HG02943 (cell line): ENCODE measurements at regions not wholly inside any gene's neighbourhood (a gene's known extent, or its start where the extent isn't known, plus 50 kb on each side); places are given as distances from the start of the nearest gene placed in this dataset.
"Not testable (repeated sequence)": the region's sequence is repeated elsewhere in the genome, so short reads cannot be mapped to it uniquely, and the experiment has no call there.

ENCODE experiments used
- ATAC-seq: cut with Tn5 transposase; IDR thresholded peaks from one replicate; pipeline ENCODE4 v1.9.1; 2021; ENCODE audit warnings: mild to moderate bottlenecking, low read depth, moderate library complexity; ENCODE audit not compliant: unreplicated experiment

GRCh38 chr3:89740881-89741177, 633.4 kb downstream of the EPHA3 start:
- no peak for ATAC-seq

- no peak for ATAC-seq
Measured at GRCh38 chr3:89742546-89742945, 635.1 kb downstream of the EPHA3 start.

GRCh38 chr3:89747541-89748278, 640.3 kb downstream of the EPHA3 start:
- ATAC-seq: not testable (repeated sequence)

GRCh38 chr3:89762405-89762804, 655.0 kb downstream of the EPHA3 start:
- no peak for ATAC-seq

DNA sequence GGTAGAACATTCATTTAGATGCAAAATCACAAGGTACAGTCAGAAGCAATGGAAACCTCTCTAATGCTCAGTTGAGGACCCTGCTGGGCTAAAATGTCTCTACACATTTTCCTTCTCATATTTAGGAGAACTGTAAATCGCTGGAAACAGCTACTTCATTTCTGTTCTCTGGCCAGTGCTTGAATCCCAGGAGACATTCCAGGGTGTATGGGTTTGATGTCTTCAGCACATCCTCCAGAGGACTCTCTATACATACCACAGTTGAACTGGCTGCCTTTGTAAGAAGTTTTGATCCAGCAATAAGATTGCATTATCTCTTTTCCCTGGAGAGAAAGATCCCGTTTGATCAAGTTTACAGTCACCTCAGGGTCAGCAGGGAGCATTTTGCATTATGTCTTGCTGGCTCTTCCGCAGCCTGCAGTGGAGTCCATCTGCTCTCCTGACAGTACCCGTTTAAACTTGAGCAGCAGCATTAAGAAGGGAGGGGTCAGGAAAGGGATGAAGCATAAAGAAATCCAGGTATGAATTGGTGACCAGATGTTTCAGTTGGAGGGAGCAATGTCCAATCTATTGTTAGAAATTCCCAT, 676.0 kb downstream of the EPHA3 start:
- ATAC-seq: no peak

DNA sequence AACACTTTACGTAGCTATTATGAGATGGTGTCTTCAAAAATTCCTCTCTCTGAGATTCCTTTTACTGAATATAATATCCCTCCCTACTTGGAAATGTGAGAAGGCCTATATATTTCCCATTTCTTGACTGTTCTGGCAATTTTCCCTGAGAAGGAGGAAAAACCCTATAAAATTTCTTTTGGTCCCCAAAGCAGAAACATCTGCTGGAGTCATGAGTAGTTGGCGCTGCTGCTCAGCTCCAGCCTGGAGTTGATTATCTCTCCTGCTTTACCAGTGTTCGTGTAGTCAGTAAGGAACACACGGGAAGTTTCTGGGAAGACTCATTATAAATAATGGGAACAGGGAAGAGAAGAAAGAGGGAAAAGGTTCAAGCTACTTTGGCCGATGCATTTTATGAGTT, 680.1 kb downstream of the EPHA3 start:
- ATAC-seq: no peak

DNA sequence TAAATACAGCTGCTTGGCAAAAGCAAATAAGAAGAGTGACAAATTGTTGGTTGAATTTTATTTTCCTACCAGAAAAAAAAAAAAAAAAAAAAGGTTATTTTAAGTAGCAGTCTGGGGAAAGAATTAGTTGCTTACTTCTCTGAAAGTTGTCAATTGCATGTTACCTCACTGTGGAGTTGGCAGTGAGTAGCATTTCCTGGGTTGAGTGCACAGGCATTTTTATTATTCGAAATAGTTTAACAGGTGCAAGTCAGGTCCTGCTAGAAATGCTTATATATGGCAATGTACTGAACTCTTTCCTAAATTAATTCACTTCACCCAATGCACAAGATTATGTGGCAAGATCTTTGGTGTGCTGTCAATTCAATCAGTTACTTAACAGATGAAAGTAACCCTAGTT, 680.6 kb downstream of the EPHA3 start:
- ATAC-seq: no peak

- ATAC-seq: no peak
Measured at GRCh38 chr3:89795506-89795905, 688.1 kb downstream of the EPHA3 start.

- no peak for ATAC-seq
Measured at GRCh38 chr3:89802881-89803280, 695.5 kb downstream of the EPHA3 start.

DNA sequence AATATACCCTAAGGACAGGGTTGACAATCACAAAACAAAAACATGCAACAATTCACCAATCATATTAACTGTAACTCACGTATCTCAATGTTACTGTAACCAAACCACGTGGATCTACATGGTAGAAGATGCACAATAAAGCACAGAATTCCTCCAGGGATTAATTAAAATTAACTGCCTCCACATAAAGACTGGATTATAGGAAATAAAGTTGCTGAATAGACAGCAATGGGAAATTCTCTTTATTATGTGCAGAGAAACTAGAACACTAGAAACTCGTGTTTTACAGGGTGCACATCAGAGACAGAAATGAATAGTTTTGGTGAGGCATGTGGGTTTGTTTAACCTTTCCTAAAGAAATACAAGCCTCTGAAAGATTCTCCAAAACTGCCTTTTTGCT, 696.3 kb downstream of the EPHA3 start:
- no peak for ATAC-seq

DNA sequence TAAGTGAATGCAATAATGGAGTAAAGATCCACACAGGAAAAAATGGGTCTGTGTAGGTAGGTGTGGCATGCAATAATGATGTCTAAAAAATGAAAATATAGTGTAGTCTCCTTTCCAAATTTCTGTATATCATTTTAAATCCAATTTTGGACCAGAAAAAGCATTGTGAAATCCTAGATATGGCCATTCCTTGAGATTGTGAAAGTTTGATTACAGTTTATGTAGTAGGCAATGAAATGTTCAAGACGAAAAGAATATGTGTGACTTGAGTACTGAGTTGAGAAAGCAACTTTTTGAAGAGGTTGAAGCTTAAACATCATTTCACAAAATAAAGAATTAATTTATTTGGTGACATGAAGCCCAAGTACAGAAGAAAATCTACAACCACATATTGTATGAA, 698.7 kb downstream of the EPHA3 start:
- no peak for ATAC-seq

- no peak for ATAC-seq
Measured at GRCh38 chr3:89808680-89809197, 701.3 kb downstream of the EPHA3 start.

DNA sequence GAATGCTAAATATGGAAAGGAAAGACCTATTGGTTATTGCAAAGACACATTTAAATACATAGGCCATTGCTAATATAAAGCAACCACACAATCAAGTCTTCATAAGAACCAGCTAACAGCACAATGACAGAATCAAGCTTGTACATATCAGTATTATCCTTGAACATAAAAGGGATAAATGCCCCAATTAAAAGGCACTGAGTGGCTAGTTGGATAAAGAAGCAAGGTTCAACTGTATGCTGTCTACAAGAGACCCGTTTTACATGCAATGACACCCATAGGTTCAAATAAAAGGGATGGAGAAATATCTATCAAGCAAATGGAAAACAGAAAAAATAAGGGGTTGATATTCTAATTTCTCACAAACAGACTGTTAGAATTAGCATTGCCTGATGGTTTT, 706.1 kb downstream of the EPHA3 start:
- no peak for ATAC-seq

- ATAC-seq: no peak
Measured at GRCh38 chr3:89841041-89841440, 733.6 kb downstream of the EPHA3 start.

DNA sequence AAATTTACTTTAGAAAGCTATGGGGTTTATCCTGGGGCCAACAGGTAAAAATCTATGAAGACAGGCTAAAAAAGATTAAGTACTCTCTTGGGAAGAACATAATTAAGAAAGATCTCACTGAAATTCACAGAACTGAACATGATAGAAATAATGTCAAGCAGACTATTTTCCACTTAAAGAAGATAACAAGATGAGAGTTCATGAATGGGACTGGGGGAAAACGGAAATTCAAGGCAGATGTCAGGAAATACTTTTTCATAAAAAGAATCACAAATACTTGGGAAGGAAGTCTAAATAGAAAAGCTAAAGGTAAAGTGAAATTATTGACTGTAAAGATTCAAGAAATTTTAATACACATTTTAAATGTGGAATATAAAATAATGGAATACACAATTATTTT, 737.6 kb downstream of the EPHA3 start:
- ATAC-seq: no peak

DNA sequence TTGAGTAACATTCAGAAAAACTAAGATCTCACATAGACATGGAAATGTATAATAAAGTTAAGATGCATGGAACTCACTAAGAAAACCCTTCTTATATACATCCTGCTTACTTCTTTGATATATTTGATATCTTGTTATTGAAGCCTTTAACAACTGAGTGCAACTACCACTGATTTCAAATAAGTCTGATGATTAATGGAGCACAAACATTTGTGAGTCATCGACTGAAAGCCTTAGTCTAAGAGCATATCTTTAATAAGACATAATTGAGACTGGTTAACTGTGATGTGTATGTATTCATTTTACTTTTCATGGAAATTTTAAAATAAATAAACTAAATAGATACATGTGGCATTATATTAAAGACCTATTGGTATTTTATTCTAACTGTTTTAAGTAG, 740.5 kb downstream of the EPHA3 start:
- ATAC-seq: no peak

DNA sequence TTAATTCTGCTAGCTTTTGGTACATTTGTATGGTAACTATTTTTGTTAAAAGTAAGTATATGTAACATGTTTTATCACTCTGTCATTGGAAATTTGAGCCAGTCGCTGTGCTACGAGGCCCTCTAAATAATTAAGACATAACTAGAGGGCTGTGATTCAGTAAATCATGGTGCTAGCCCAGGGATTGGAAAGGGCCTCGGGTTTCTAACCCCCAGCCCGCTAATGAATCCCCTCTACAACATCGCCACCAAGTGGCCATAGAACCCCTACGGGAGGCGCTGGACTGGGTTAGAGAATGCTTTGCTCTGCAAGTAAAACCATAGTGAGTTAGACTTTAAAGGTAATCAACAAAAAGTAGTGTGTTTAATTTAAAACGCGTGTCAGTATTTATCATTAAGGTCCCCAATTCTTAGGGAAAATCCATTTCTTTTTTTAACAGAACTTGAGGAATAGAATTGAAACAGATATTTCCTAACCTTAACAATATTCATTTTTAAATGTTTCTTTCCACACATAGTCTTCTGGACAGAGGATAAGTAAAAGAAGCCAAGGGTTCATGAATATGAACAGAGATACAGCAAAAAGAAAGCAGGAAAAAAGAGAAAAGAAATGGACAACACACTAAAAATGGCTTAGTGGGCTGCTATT, 744.7 kb downstream of the EPHA3 start:
- no peak for ATAC-seq

GRCh38 chr3:89859757-89860156, 752.3 kb downstream of the EPHA3 start:
- ATAC-seq: no peak

DNA sequence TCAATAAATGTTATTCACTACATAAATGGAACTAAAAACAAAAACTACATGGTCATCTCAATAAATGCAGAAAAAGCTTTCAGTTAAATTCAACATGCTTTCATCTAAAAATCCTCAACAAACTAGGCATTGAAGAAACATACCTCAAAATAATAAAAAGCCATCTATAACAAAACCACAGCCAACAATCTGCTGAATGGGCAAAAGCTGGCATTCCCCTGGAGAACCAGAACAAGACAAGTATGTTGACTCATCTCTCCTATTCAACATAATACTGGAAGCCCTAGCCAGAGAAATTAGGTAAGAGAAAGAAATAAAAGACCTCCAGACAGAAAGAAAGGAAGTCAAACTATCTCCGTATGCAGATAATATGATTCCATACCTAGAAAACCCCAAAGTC, 759.9 kb downstream of the EPHA3 start:
- no peak for ATAC-seq

GRCh38 chr3:89876116-89876515, 768.7 kb downstream of the EPHA3 start:
- no peak for ATAC-seq

- no peak for ATAC-seq
Measured at GRCh38 chr3:89877230-89877629, 769.8 kb downstream of the EPHA3 start.

- ATAC-seq: no peak
Measured at GRCh38 chr3:89889386-89889785, 782.0 kb downstream of the EPHA3 start.
